ENCODE measurements at regions not wholly inside any gene's neighbourhood (a gene's known extent, or its start where the extent isn't known, plus 50 kb on each side); places are given as distances from the start of the nearest gene placed in this dataset.

- H3K4me1 Mint-ChIP-seq = peaks cover 7% of the 10 kb centered on the region in 2 donors
- Histone ChIP-seq H3K27me3 (ENCODE audit: control insufficient read depth, insufficient read depth, low read length) (no peaks in the 10 kb centered on the region), H3K4me1 (ENCODE audit: control insufficient read depth, insufficient read depth, low read length) (peaks cover 10% of the 10 kb centered on the region), H3K36me3 (ENCODE audit: control insufficient read depth, insufficient read depth, low read length) (no peaks in the 10 kb centered on the region), H3K9me3 (ENCODE audit: control insufficient read depth, insufficient read depth, low read length) (no peaks in the 10 kb centered on the region), H3K4me3 (ENCODE audit: low read length) (no peak overlapping the region), H3K27ac (ENCODE audit: low read length) (no peak overlapping the region)
- H3K27ac Mint-ChIP-seq = no peak overlapping the region
- no peak overlapping the region for H3K4me3 Mint-ChIP-seq
- no peak for ATAC-seq
- H3K9me3 Mint-ChIP-seq = no peaks in the 10 kb centered on the region
- intact Hi-C loops (cut with micrococcal nuclease) = no loop called here
- H3K27me3 Mint-ChIP-seq (ENCODE audit: low read depth in 2 of 2) = peaks cover 0 to 9% of the 10 kb centered on the region in 2 donors
- no peak for TF ChIP-seq CTCF (IDR thresholded peaks at IDR 0.05)
- H3K36me3 Mint-ChIP-seq = no peaks in the 10 kb centered on the region
- DNase-seq = no peak
These were observed 205.6 kb upstream of the PROK2 start for GRCh38 chr3:71990545-71990944.

GRCh38 chr3:71989165-71989564 is 204.2 kb upstream of the PROK2 start:
- no peak overlapping the region for H3K4me3 ChIP-seq (ENCODE audit: low read length)
- no peak overlapping the region for H3K27ac ChIP-seq (ENCODE audit: low read length)
- H3K9me3 ChIP-seq (ENCODE audit: control insufficient read depth, insufficient read depth, low read length) = no peaks in the 10 kb centered on the region
- no peak for TF ChIP-seq CTCF (IDR thresholded peaks at IDR 0.05)
- peaks cover 10% of the 10 kb centered on the region for H3K4me1 ChIP-seq (ENCODE audit: control insufficient read depth, insufficient read depth, low read length)
- no peaks in the 10 kb centered on the region for H3K36me3 ChIP-seq (ENCODE audit: control insufficient read depth, insufficient read depth, low read length)
- ATAC-seq (no peak), DNase-seq (no peak)
- Mint-ChIP-seq H3K4me1 (peaks cover 7 to 12% of the 10 kb centered on the region in 2 donors), H3K9me3 (no peaks in the 10 kb centered on the region), H3K36me3 (no peaks in the 10 kb centered on the region), H3K27ac (no peak overlapping the region), H3K4me3 (no peak overlapping the region), H3K27me3 (ENCODE audit: low read depth in 2 of 2) (peaks cover 0 to 6% of the 10 kb centered on the region in 2 donors)
- WGBS (ENCODE audit: insufficient coverage) = 65% methylated on average over 4 of the region's 4 CpGs
- H3K27me3 ChIP-seq (ENCODE audit: control insufficient read depth, insufficient read depth, low read length) = no peaks in the 10 kb centered on the region
- intact Hi-C loops (cut with micrococcal nuclease) = no loop called here

- intact Hi-C loops (cut with micrococcal nuclease) = no loop called here
- Mint-ChIP-seq H3K4me1 (peaks cover 7 to 12% of the 10 kb centered on the region in 2 donors), H3K27ac (no peak overlapping the region), H3K36me3 (no peaks in the 10 kb centered on the region), H3K27me3 (ENCODE audit: low read depth in 2 of 2) (peaks cover 0 to 7% of the 10 kb centered on the region in 2 donors), H3K9me3 (no peaks in the 10 kb centered on the region), H3K4me3 (no peak overlapping the region)
- Histone ChIP-seq H3K27me3 (ENCODE audit: control insufficient read depth, insufficient read depth, low read length) (no peaks in the 10 kb centered on the region), H3K9me3 (ENCODE audit: control insufficient read depth, insufficient read depth, low read length) (no peaks in the 10 kb centered on the region), H3K4me1 (ENCODE audit: control insufficient read depth, insufficient read depth, low read length) (peaks cover 10% of the 10 kb centered on the region), H3K36me3 (ENCODE audit: control insufficient read depth, insufficient read depth, low read length) (no peaks in the 10 kb centered on the region), H3K27ac (ENCODE audit: low read length) (no peak overlapping the region), H3K4me3 (ENCODE audit: low read length) (no peak overlapping the region)
- DNase-seq = no peak
- TF ChIP-seq CTCF (IDR thresholded peaks at IDR 0.05) = no peak
- ATAC-seq = no peak
- 38% methylated on average over 3 of the region's 5 CpGs for WGBS (ENCODE audit: insufficient coverage)
These were observed 202.9 kb upstream of the PROK2 start for GRCh38 chr3:71987828-71988227.

- H3K4me3 Mint-ChIP-seq = no peak overlapping the region
- no peak overlapping the region for H3K4me3 ChIP-seq (ENCODE audit: low read length)
- no peaks in the 10 kb centered on the region for H3K9me3 Mint-ChIP-seq
- intact Hi-C loops (cut with micrococcal nuclease) = no loop called here
- H3K36me3 ChIP-seq (ENCODE audit: control insufficient read depth, insufficient read depth, low read length) = no peaks in the 10 kb centered on the region
- H3K27ac Mint-ChIP-seq = no peak overlapping the region
- H3K27ac ChIP-seq (ENCODE audit: low read length) = no peak overlapping the region
- peaks cover 10% of the 10 kb centered on the region for H3K4me1 ChIP-seq (ENCODE audit: control insufficient read depth, insufficient read depth, low read length)
- no peaks in the 10 kb centered on the region for H3K9me3 ChIP-seq (ENCODE audit: control insufficient read depth, insufficient read depth, low read length)
- no peak for TF ChIP-seq CTCF (IDR thresholded peaks at IDR 0.05)
- peaks cover 0 to 7% of the 10 kb centered on the region in 2 donors for H3K27me3 Mint-ChIP-seq (ENCODE audit: low read depth in 2 of 2)
- 66% methylated on average over 7 of the region's 9 CpGs for WGBS (ENCODE audit: insufficient coverage)
- peaks cover 7 to 12% of the 10 kb centered on the region in 2 donors for H3K4me1 Mint-ChIP-seq
- ATAC-seq (no peak), DNase-seq (no peak)
- H3K27me3 ChIP-seq (ENCODE audit: control insufficient read depth, insufficient read depth, low read length) = no peaks in the 10 kb centered on the region
- H3K36me3 Mint-ChIP-seq = no peaks in the 10 kb centered on the region
These were observed 202.3 kb upstream of the PROK2 start for GRCh38 chr3:71987089-71987735.
